ENCODE measurements at regions not wholly inside any gene's neighbourhood (a gene's known extent, or its start where the extent isn't known, plus 50 kb on each side); places are given as distances from the start of the nearest gene placed in this dataset.

DNA sequence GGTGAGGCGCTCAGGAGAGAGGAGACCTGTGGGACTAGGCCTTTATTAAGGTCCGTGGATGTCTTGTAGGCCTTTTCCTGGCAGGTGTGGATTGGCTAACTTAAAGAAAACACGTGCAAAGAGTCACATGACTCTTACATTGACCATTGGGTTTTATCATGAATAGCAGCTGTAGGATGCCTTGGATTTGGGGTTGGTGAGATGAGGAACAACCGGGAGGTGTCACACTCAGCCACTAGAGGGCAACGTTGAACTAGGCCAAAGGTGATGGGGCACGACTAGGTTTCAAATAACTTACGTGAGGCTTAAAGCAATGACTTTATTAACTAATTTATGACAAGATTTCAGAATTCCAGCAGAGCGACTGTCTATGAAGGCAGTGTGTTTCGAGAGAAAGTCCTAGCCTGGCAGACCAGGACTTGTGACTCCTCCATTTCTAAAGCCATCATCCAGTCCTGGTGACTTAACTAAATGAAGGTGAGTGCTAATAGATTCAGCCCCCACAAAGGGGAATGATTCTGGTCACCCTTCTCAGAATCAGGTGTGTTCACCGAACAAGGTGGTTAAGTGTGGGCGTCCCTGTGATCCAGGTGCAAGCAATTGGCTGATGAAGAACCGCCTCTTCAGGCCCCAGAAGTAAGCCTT is 345.6 kb downstream of the MCTP2 start:
- no peak for TF ChIP-seq EZH2phosphoT487 (IDR thresholded peaks at IDR 0.05; ENCODE audit: borderline replicate concordance, low read length)
- TF ChIP-seq, protein P1, sequence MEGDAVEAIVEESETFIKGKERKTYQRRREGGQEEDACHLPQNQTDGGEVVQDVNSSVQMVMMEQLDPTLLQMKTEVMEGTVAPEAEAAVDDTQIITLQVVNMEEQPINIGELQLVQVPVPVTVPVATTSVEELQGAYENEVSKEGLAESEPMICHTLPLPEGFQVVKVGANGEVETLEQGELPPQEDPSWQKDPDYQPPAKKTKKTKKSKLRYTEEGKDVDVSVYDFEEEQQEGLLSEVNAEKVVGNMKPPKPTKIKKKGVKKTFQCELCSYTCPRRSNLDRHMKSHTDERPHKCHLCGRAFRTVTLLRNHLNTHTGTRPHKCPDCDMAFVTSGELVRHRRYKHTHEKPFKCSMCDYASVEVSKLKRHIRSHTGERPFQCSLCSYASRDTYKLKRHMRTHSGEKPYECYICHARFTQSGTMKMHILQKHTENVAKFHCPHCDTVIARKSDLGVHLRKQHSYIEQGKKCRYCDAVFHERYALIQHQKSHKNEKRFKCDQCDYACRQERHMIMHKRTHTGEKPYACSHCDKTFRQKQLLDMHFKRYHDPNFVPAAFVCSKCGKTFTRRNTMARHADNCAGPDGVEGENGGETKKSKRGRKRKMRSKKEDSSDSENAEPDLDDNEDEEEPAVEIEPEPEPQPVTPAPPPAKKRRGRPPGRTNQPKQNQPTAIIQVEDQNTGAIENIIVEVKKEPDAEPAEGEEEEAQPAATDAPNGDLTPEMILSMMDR (IDR thresholded peaks at IDR 0.05; ENCODE audit: low read depth, low read length, poor library complexity, severe bottlenecking), result peak; percentile 90
- Histone ChIP-seq H3K4me3 (ENCODE audit: low read length) (no peak overlapping the region), H3K4me2 (ENCODE audit: low read length) (no peak overlapping the region), H3K36me3 (ENCODE audit: control insufficient read depth, low read length) (no peaks in the 10 kb centered on the region), H3K27ac (ENCODE audit: low read depth, low read length) (no peak overlapping the region), H3K9me2 (replicated peaks; ENCODE audit: control insufficient read depth, low read length) (no peaks in the 10 kb centered on the region), H3K27me3 (ENCODE audit: control insufficient read depth, low read length) (peaks cover 7% of the 10 kb centered on the region; the same call in 1 of the 2 replicates), H4K20me1 (ENCODE audit: control insufficient read depth, insufficient read depth, low read depth, low read length) (no peaks in the 10 kb centered on the region), H3K4me1 (ENCODE audit: control insufficient read depth, low read length) (no peaks in the 10 kb centered on the region), H3F3A (ENCODE audit: control insufficient read depth, insufficient read depth) (no peaks in the 10 kb centered on the region), H3K79me2 (ENCODE audit: control insufficient read depth, low read length) (no peaks in the 10 kb centered on the region), H3K9me3 (ENCODE audit: control insufficient read depth, insufficient read depth, low read length) (no peaks in the 10 kb centered on the region)

DNA sequence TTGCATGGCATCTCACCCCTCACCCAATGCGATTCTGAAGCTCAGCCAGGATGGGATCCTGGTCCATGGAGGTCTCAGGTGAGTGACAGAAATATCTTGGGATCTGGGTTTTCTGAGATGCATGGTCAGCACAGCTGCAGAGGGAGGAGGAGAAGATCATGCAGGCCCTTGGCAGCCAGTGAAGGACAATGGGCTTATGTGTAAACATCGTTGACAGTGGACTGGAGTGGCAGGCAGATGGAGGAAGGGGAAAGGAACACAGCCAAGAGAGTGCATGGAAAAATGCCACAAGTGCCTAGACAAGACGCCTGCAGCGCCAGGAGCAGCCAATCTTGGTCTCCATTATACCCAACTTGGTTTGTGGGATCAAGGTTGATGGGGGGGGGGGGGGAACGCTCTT is 347.9 kb downstream of the MCTP2 start:
- Histone ChIP-seq H3K79me2 (ENCODE audit: control insufficient read depth, low read length) (no peaks in the 10 kb centered on the region), H3K27me3 (ENCODE audit: control insufficient read depth, low read length) (peaks cover 18% of the 10 kb centered on the region), H3K4me2 (ENCODE audit: low read length) (no peak overlapping the region), H3K9me3 (ENCODE audit: control insufficient read depth, insufficient read depth, low read length) (no peaks in the 10 kb centered on the region), H3K36me3 (ENCODE audit: control insufficient read depth, low read length) (no peaks in the 10 kb centered on the region), H4K20me1 (ENCODE audit: control insufficient read depth, insufficient read depth, low read depth, low read length) (no peaks in the 10 kb centered on the region), H3K4me1 (ENCODE audit: control insufficient read depth, low read length) (no peaks in the 10 kb centered on the region), H3K4me3 (ENCODE audit: low read length) (no peak overlapping the region), H3K27ac (ENCODE audit: low read depth, low read length) (no peak overlapping the region), H3K9me2 (replicated peaks; ENCODE audit: control insufficient read depth, low read length) (no peaks in the 10 kb centered on the region), H3F3A (ENCODE audit: control insufficient read depth, insufficient read depth) (no peaks in the 10 kb centered on the region)
- TF ChIP-seq, protein P1 (IDR thresholded peaks at IDR 0.05; ENCODE audit: low read depth, low read length, poor library complexity, severe bottlenecking), result no peak
- no peak for TF ChIP-seq EZH2phosphoT487 (IDR thresholded peaks at IDR 0.05; ENCODE audit: borderline replicate concordance, low read length)

DNA sequence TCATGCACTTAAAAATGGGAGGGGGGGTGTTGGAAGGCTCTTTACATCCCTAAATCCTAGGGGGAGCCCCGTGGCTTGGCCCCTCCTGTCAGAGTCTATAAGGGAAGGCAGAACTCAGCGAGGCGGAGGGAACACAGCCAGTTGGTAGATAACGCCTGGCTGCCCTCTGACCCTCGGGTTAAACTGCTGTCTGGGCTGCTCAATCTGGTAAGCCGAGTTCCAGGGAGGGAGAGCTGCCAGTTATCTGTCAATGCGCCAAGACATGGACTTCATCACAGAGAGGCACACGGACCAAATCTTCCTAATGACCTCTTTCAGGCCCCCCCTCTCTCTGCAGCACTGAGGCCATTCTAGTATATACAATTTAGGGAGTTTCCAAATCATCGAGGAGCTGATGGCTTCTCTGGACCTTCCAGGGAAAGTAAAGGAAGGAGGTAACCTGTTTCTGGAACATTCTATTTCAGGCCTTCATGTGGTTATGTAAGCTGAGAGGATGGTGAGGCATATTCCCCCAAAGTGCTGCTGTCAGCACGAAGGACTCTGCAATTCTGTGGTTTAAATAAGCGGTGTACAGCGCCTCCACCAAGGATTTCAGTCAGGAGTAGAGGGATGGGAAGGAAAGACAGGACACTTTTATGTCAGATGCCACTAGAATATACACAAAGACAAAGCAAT is 349.0 kb downstream of the MCTP2 start:
- no peaks in the 10 kb centered on the region for H3F3A ChIP-seq (ENCODE audit: control insufficient read depth, insufficient read depth)
- peaks cover 29% of the 10 kb centered on the region for H3K27me3 ChIP-seq (ENCODE audit: control insufficient read depth, low read length)
- H3K79me2 ChIP-seq (ENCODE audit: control insufficient read depth, low read length), result no peaks in the 10 kb centered on the region
- no peak overlapping the region for H3K4me3 ChIP-seq (ENCODE audit: low read length)
- H3K4me1 ChIP-seq (ENCODE audit: control insufficient read depth, low read length), result peaks cover 7% of the 10 kb centered on the region
- no peak overlapping the region for H3K27ac ChIP-seq (ENCODE audit: low read depth, low read length)
- H3K4me2 ChIP-seq (ENCODE audit: low read length), result no peak overlapping the region
- no peaks in the 10 kb centered on the region for H4K20me1 ChIP-seq (ENCODE audit: control insufficient read depth, insufficient read depth, low read depth, low read length)
- H3K9me3 ChIP-seq (ENCODE audit: control insufficient read depth, insufficient read depth, low read length), result no peaks in the 10 kb centered on the region
- no peaks in the 10 kb centered on the region for H3K9me2 ChIP-seq (replicated peaks; ENCODE audit: control insufficient read depth, low read length)
- H3K36me3 ChIP-seq (ENCODE audit: control insufficient read depth, low read length), result no peaks in the 10 kb centered on the region
- no peak for TF ChIP-seq EZH2phosphoT487 (IDR thresholded peaks at IDR 0.05; ENCODE audit: borderline replicate concordance, low read length)
- TF ChIP-seq, protein P1 (IDR thresholded peaks at IDR 0.05; ENCODE audit: low read depth, low read length, poor library complexity, severe bottlenecking), result no peak

Data from DOHH2 (cell line).